ENCODE measurements at regions not wholly inside any gene's neighbourhood (a gene's known extent, or its start where the extent isn't known, plus 50 kb on each side); places are given as distances from the start of the nearest gene placed in this dataset.

GRCh38 chr5:10149911-10150310 lies 99.8 kb downstream of the ATPSCKMT start:
- no peak for DNase-seq
- H3K4me3 Mint-ChIP-seq, result no peak overlapping the region
- ATAC-seq, result no peak
- H3K36me3 Mint-ChIP-seq (ENCODE audit: low read depth), result no peaks in the 10 kb centered on the region
- no peak overlapping the region for H3K27ac Mint-ChIP-seq
- no peaks in the 10 kb centered on the region for H3K9me3 Mint-ChIP-seq
- no peaks in the 10 kb centered on the region for H3K27me3 Mint-ChIP-seq
- H3K4me1 Mint-ChIP-seq, result no peaks in the 10 kb centered on the region

- no peaks in the 10 kb centered on the region for H3K27me3 Mint-ChIP-seq
- H3K4me1 Mint-ChIP-seq, result no peaks in the 10 kb centered on the region
- H3K4me3 Mint-ChIP-seq, result no peak overlapping the region
- ATAC-seq (no peak), DNase-seq (no peak)
- no peaks in the 10 kb centered on the region for H3K9me3 Mint-ChIP-seq
- no peak overlapping the region for H3K27ac Mint-ChIP-seq
- H3K36me3 Mint-ChIP-seq (ENCODE audit: low read depth), result no peaks in the 10 kb centered on the region
Measured at GRCh38 chr5:10145923-10146401, 103.7 kb downstream of the ATPSCKMT start.

DNA sequence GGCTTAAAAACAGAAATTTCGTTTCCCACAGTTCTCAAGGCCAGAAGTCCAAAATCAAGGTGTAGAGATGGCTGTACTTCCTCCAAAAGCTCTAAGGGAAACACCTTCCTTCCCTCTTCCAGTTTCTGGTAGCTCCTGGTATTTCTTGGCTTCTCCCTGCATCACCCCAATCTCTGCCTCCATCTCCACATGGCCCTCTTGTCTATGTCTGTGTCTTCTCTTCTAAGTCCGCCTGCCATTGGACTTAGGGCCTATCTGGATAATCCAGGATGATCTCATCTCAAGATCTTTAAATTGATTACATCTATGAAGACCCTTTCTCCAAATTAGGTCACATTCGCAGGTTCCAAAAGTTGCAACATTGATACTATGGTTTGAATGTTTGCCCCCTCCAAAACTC lies 105.6 kb downstream of the ATPSCKMT start:
- DNase-seq, result no peak
- ATAC-seq, result no peak
- no peaks in the 10 kb centered on the region for H3K27me3 Mint-ChIP-seq
- no peaks in the 10 kb centered on the region for H3K4me1 Mint-ChIP-seq
- no peak overlapping the region for H3K4me3 Mint-ChIP-seq
- H3K36me3 Mint-ChIP-seq (ENCODE audit: low read depth), result no peaks in the 10 kb centered on the region
- no peak overlapping the region for H3K27ac Mint-ChIP-seq
- no peaks in the 10 kb centered on the region for H3K9me3 Mint-ChIP-seq

DNA sequence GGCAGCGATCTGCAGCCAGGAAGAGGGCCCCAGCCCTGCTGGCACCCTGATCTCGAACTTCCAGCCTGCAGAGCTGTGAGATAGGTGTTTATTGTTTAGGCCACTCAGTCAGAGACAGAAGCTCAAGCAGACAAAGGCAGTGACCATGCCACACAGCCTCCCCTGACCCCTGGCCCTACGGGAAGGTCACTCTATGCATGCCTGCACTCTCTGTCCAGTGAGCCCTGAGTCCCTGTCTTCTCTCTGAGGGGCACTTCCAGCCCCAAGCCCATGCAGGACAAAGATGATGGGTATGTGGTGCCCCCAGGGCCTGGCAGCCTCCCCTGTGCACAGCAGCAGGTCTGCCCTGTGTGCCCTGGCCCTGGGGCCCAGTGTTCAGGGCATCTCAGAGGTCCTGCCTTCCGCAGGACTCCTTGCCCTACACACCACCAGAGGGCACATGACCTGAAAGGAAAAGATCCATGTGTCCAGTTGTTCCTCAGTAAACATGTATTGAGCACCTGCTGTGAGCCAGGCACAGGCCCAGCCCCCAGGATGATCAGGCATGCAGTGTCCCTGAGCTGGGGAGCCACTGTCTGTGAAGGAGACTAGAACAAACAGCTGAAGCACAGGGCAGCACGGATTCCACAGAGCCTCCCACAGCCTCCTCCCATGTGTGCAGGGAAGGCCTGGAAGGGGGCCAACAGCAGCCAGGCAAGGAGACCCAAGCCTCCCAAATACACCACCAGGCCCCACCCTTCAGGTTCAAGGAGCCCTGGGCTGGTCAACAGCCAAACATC lies 109.3 kb downstream of the ATPSCKMT start:
- no peaks in the 10 kb centered on the region for H3K9me3 Mint-ChIP-seq
- no peak overlapping the region for H3K27ac Mint-ChIP-seq
- no peaks in the 10 kb centered on the region for H3K4me1 Mint-ChIP-seq
- no peak for DNase-seq
- H3K36me3 Mint-ChIP-seq (ENCODE audit: low read depth), result no peaks in the 10 kb centered on the region
- no peak for ATAC-seq
- no peaks in the 10 kb centered on the region for H3K27me3 Mint-ChIP-seq
- H3K4me3 Mint-ChIP-seq, result no peak overlapping the region

DNA sequence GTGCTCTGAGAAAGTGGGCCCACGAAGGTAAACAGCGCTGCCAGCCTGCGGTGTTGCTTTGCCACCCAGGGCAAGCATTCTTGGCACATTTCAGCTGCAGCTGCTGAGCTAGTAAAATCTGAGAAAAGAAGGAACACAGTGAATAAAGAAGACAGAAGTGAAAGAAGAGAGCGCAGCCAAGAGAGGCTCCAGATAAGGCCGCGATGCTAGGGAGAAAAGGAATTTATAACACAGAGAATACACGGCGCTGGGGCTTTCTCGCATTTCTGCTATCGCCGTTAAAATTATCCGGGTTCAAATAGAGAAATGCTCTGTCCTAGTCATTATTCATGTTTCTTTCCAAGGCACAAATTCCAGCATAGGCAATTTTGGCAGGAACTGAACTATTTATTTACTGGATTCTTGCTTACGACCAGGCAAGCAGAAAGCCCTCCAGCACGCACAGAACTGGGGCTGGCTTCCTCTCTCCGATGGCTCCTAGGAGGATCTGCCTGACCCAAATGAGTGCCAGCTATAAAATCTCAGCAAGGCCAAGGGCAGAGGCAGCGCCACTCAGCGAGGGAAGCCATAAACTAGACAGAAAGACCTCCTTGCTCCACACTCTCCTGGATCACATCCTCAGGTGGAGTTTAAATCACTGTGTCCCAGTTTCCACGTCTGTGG lies 111.2 kb downstream of the ATPSCKMT start:
- no peak for DNase-seq

GRCh38 chr5:10133830-10134229 lies 115.9 kb downstream of the ATPSCKMT start:
- ATAC-seq (no peak), DNase-seq (no peak)
- Mint-ChIP-seq H3K4me3 (no peak overlapping the region), H3K36me3 (ENCODE audit: low read depth) (no peaks in the 10 kb centered on the region), H3K9me3 (no peaks in the 10 kb centered on the region), H3K27me3 (peaks cover 3% of the 10 kb centered on the region), H3K27ac (no peak overlapping the region), H3K4me1 (no peaks in the 10 kb centered on the region)

More for the DNA sequence above, 111.2 kb downstream of the ATPSCKMT start:
- Mint-ChIP-seq H3K36me3 (ENCODE audit: low read depth) (no peaks in the 10 kb centered on the region), H3K9me3 (no peaks in the 10 kb centered on the region), H3K4me3 (no peak overlapping the region), H3K4me1 (no peaks in the 10 kb centered on the region), H3K27me3 (peaks cover 3% of the 10 kb centered on the region), H3K27ac (no peak overlapping the region)
- ATAC-seq, result no peak

GRCh38 chr5:10130881-10131280 lies 118.8 kb downstream of the ATPSCKMT start:
- H3K36me3 Mint-ChIP-seq (ENCODE audit: low read depth), result no peaks in the 10 kb centered on the region
- DNase-seq, result no peak
- H3K4me3 Mint-ChIP-seq, result no peak overlapping the region
- H3K4me1 Mint-ChIP-seq, result no peaks in the 10 kb centered on the region
- H3K27me3 Mint-ChIP-seq, result peaks cover 3% of the 10 kb centered on the region
- ATAC-seq, result no peak
- no peaks in the 10 kb centered on the region for H3K9me3 Mint-ChIP-seq
- H3K27ac Mint-ChIP-seq, result no peak overlapping the region

- Mint-ChIP-seq H3K9me3 (no peaks in the 10 kb centered on the region), H3K36me3 (ENCODE audit: low read depth) (no peaks in the 10 kb centered on the region), H3K4me3 (no peak overlapping the region), H3K4me1 (no peaks in the 10 kb centered on the region), H3K27me3 (no peaks in the 10 kb centered on the region), H3K27ac (no peak overlapping the region)
- DNase-seq, result no peak
- no peak for ATAC-seq
Measured at GRCh38 chr5:10126900-10127299, 122.8 kb downstream of the ATPSCKMT start.

DNA sequence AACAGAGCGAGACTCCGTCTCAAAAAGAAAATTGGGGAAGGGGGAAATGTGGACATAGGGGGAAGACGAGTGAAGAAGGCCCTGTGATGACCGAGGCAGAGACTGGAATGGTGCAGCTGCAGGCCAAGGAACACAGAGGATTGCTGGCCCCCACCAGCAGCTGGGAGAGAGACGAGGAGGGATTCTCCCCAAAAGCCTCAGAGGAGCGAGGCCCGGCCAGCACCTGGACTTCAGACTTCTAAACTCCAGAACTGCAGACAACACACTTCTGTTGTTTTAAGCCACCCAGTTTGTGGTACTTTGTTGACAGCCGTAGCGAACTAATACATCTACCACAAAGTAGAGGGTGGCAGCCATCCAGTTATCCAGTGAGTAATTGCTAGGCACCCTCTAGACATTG lies 124.6 kb downstream of the ATPSCKMT start:
- Mint-ChIP-seq H3K4me1 (no peaks in the 10 kb centered on the region), H3K4me3 (no peak overlapping the region)
- no peak for DNase-seq

GRCh38 chr5:10124287-10124686 lies 125.4 kb downstream of the ATPSCKMT start:
- no peaks in the 10 kb centered on the region for H3K27me3 Mint-ChIP-seq
- no peak overlapping the region for H3K27ac Mint-ChIP-seq
- H3K4me1 Mint-ChIP-seq, result no peaks in the 10 kb centered on the region
- ATAC-seq (no peak), DNase-seq (no peak)
- H3K9me3 Mint-ChIP-seq, result no peaks in the 10 kb centered on the region
- no peak overlapping the region for H3K4me3 Mint-ChIP-seq
- no peaks in the 10 kb centered on the region for H3K36me3 Mint-ChIP-seq (ENCODE audit: low read depth)

More for the DNA sequence above, 124.6 kb downstream of the ATPSCKMT start:
- no peaks in the 10 kb centered on the region for H3K27me3 Mint-ChIP-seq
- no peak overlapping the region for H3K27ac Mint-ChIP-seq
- H3K36me3 Mint-ChIP-seq (ENCODE audit: low read depth), result no peaks in the 10 kb centered on the region
- ATAC-seq, result no peak
- H3K9me3 Mint-ChIP-seq, result no peaks in the 10 kb centered on the region

DNA sequence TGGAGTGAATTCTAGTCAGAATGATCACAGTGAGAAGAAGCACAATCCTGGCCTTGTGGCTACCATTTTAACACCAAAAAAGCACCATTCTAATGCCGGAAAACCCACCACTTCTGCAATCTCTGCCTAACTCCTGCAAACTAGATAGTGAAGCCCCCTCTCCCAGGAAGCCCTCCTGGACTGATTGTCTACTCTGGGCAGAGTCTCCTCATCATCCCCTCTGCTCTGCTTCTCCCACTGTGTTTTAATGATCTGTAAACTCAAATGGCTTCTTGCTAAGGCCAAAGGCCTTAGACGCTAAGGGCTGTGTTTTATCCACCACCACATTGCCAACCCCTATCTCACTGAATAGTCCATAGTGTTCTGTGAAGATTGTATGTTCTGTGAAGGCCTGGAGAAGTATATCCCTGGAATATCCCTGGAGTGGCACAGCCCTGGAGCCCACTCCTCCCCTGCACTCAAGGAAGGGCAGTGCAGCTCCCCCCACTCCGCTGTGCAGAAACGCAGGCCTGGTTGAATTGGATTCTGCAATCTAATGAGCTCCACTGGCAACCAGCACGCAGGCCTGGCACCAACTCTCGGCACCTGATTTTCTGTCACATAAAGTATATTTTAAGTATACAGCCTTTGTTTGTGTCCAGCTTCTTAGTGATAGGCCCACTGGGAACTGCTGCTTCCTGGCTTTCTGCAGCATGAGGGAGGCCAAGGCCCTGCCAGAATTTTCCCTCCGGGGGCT lies 126.3 kb downstream of the ATPSCKMT start:
- H3K4me3 Mint-ChIP-seq, result no peak overlapping the region
- H3K27ac Mint-ChIP-seq, result no peak overlapping the region
- DNase-seq (no peak), ATAC-seq (no peak)
- H3K27me3 Mint-ChIP-seq, result no peaks in the 10 kb centered on the region
- H3K36me3 Mint-ChIP-seq (ENCODE audit: low read depth), result no peaks in the 10 kb centered on the region
- no peaks in the 10 kb centered on the region for H3K9me3 Mint-ChIP-seq
- H3K4me1 Mint-ChIP-seq, result no peaks in the 10 kb centered on the region

DNA sequence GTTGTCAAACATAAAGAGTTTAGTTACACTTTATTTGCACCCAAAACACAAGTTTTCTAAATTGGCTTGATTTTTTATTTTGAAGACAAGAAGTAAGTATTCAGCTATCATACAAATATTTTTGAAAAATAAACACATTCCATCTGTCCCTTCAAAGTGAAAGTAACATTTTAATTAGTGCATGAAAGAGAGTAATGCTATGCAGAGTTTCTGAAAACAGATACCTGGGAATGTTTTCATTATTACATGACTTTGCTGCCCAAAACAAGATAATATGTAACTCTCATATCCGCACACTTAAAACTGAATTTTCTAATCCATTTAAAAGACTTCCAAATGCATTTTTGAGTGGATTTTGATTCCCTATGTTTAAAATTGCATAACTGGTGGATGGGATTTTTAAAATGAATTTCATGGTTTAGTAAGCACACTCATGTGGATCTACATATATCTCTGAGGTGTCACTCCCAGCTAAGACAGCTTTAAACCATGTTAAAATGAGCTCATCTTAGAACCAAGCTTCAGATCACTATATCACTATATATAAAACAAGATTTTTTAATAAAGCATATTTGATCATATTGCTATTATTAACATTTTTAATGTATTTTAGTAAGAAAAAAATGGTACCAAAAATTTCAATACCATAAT lies 127.5 kb downstream of the ATPSCKMT start:
- no peak overlapping the region for H3K27ac Mint-ChIP-seq
- no peak overlapping the region for H3K4me3 Mint-ChIP-seq
- H3K27me3 Mint-ChIP-seq, result peaks cover 2% of the 10 kb centered on the region
- H3K9me3 Mint-ChIP-seq, result no peaks in the 10 kb centered on the region
- no peaks in the 10 kb centered on the region for H3K36me3 Mint-ChIP-seq (ENCODE audit: low read depth)
- no peak for ATAC-seq
- no peak for DNase-seq
- no peaks in the 10 kb centered on the region for H3K4me1 Mint-ChIP-seq

- Mint-ChIP-seq H3K36me3 (ENCODE audit: low read depth) (no peaks in the 10 kb centered on the region), H3K9me3 (no peaks in the 10 kb centered on the region), H3K27ac (no peak overlapping the region), H3K4me3 (no peak overlapping the region), H3K27me3 (peaks cover 2% of the 10 kb centered on the region), H3K4me1 (no peaks in the 10 kb centered on the region)
- no peak for DNase-seq
- no peak for ATAC-seq
Measured at GRCh38 chr5:10120934-10121333, 128.8 kb downstream of the ATPSCKMT start.

DNA sequence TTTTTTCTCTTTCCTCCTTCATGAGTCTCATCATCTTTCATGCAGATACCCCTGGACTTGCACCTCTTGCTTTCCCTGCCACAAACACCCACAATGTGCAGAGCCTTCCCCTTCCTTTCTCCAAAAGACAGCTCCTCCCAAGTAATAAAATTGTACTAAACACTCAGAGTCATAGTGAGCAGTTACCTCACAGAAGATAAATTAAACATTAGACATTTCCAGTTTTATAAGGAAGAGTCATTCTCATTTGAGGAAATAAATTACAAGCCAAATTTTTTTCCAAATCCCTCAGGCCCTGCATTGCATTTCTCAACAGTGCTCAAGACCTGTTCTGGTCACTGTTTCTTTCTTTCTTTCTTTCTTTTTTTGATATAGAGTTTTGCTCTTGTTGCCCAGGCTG lies 131.5 kb downstream of the ATPSCKMT start:
- Mint-ChIP-seq H3K4me1 (no peaks in the 10 kb centered on the region), H3K36me3 (ENCODE audit: low read depth) (no peaks in the 10 kb centered on the region), H3K27ac (no peak overlapping the region), H3K4me3 (no peak overlapping the region), H3K27me3 (peaks cover 2% of the 10 kb centered on the region), H3K9me3 (no peaks in the 10 kb centered on the region)
- DNase-seq, result no peak
- no peak for ATAC-seq

Measured in activated naive CD8-positive, alpha-beta T cell treated with anti-CD3 and anti-CD28 coated beads, Interleukin-2, amount 50 U/mL, for 24 hours (primary cell).